Glutamatergic neuron (in vitro differentiated cells): ENCODE measurements at regions not wholly inside any gene's neighbourhood (a gene's known extent, or its start where the extent isn't known, plus 50 kb on each side); places are given as distances from the start of the nearest gene placed in this dataset.

Experiments
- DNase-seq: peaks from one replicate; pipeline ENCODE4 v3.0.0; 2022
- H3K27ac Mint-ChIP-seq: one replicate; pipeline ENCODE4 v1.8.0; 2020; ENCODE audit warnings: mild to moderate bottlenecking, mixed read lengths, inconsistent platforms; ENCODE audit not compliant: unreplicated experiment
- H3K27me3 Mint-ChIP-seq: one replicate; pipeline ENCODE4 v1.8.0; 2020; ENCODE audit warnings: mild to moderate bottlenecking, moderate library complexity, mixed read lengths, inconsistent platforms; ENCODE audit not compliant: unreplicated experiment
- H3K36me3 Mint-ChIP-seq: one replicate; pipeline ENCODE4 v1.8.0; 2020; ENCODE audit warnings: mild to moderate bottlenecking, mixed read lengths, inconsistent platforms; ENCODE audit not compliant: unreplicated experiment
- H3K4me1 Mint-ChIP-seq: one replicate; pipeline ENCODE4 v1.8.0; 2020; ENCODE audit warnings: mild to moderate bottlenecking, low read depth, mixed read lengths, inconsistent platforms; ENCODE audit not compliant: unreplicated experiment
- H3K4me3 Mint-ChIP-seq: one replicate; pipeline ENCODE4 v1.8.0; 2020; ENCODE audit warnings: mild to moderate bottlenecking, mixed read lengths, inconsistent platforms; ENCODE audit not compliant: unreplicated experiment
- H3K9me3 Mint-ChIP-seq: one replicate; pipeline ENCODE4 v1.8.0; 2020; ENCODE audit warnings: mild to moderate bottlenecking, moderate library complexity, mixed read lengths, inconsistent platforms; ENCODE audit not compliant: unreplicated experiment
- TF ChIP-seq, protein P1 (sequence below): fragments of 200-600 bp; sonication (generic); IDR thresholded peaks from one replicate; pipeline ENCODE4 v1.5.0; 2021; ENCODE audit not compliant: partially characterized antibody, unreplicated experiment

DNA sequence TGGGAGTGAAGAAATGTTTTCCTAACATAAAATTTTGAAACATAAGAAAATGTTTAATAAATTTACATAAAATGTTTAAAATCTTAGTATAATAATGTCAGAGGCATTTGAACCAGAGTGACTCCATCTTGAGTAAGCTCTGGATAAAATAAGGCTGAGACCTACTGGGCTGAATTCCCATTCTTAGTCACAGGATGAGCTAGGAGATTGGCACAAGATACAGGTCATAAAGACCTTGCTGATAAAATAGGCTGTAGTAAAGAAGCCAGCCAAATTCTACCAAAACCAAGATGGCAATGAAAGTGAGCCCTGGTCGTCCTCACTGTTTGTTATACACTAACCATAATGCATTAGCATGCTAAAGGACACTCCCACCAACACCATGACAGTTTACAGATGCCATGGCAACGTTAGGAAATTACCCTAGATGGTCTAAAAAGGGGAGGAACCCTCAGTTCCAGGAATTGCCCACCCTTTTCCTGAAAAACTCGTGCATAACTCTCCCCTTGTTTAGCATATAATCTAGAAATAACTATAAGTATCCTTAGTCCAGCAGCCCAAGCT, 1184.0 kb downstream of the UQCRFS1 start:
- no peaks in the 10 kb centered on the region for H3K4me1 Mint-ChIP-seq
- no peaks in the 10 kb centered on the region for H3K36me3 Mint-ChIP-seq
- H3K4me3 Mint-ChIP-seq, result no peak overlapping the region
- no peaks in the 10 kb centered on the region for H3K27me3 Mint-ChIP-seq
- no peaks in the 10 kb centered on the region for H3K9me3 Mint-ChIP-seq
- TF ChIP-seq, protein P1, sequence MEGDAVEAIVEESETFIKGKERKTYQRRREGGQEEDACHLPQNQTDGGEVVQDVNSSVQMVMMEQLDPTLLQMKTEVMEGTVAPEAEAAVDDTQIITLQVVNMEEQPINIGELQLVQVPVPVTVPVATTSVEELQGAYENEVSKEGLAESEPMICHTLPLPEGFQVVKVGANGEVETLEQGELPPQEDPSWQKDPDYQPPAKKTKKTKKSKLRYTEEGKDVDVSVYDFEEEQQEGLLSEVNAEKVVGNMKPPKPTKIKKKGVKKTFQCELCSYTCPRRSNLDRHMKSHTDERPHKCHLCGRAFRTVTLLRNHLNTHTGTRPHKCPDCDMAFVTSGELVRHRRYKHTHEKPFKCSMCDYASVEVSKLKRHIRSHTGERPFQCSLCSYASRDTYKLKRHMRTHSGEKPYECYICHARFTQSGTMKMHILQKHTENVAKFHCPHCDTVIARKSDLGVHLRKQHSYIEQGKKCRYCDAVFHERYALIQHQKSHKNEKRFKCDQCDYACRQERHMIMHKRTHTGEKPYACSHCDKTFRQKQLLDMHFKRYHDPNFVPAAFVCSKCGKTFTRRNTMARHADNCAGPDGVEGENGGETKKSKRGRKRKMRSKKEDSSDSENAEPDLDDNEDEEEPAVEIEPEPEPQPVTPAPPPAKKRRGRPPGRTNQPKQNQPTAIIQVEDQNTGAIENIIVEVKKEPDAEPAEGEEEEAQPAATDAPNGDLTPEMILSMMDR, result no peak
- H3K27ac Mint-ChIP-seq, result no peak overlapping the region
- DNase-seq, result no peak

DNA sequence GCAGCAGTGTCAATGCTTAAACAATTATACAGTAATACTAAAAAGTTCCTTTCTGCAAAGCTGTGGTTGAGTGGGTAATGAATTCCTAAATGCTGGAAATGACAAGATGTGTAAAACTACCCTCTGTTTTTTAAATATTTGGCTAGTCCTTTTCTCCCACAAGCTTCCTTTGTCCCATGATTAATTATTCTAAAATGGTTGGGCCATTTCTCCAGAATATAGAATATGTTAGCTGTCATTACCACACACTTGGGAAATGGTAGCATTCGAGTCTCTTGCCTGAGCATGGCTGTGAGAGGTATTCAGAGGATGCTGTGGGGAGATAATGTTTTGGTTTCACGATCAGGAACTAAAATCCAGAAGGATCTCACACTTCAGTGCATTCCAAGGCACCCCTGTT, 1185.8 kb downstream of the UQCRFS1 start:
- Mint-ChIP-seq H3K27ac (no peak overlapping the region), H3K9me3 (no peaks in the 10 kb centered on the region), H3K4me1 (no peaks in the 10 kb centered on the region), H3K27me3 (no peaks in the 10 kb centered on the region), H3K36me3 (no peaks in the 10 kb centered on the region), H3K4me3 (no peak overlapping the region)
- TF ChIP-seq, protein P1, result no peak
- DNase-seq, result no peak

DNA sequence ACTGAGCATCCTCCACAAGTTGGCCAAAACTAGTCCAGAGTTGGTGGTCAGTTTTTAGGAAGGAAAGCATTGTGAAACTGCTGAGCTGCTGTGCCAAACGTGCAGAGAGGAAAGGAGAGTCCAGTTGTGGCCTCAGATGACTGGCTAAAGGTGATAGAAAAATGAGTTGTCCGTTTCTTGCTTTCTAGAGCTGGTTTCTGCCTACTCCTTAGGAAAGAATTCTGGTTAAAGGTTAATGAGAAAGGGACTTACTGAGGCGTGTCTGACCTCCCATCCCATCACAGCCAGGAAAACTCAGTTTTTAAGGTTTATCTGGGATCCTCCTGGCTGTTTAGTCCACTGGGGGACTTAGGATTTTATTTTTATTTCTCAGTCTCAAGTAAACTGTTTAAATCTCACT, 1186.3 kb downstream of the UQCRFS1 start:
- Mint-ChIP-seq H3K4me1 (no peaks in the 10 kb centered on the region), H3K27me3 (no peaks in the 10 kb centered on the region), H3K9me3 (peaks cover under 1% of the 10 kb centered on the region), H3K27ac (no peak overlapping the region), H3K36me3 (no peaks in the 10 kb centered on the region), H3K4me3 (no peak overlapping the region)
- DNase-seq, result no peak
- TF ChIP-seq, protein P1, result no peak

DNA sequence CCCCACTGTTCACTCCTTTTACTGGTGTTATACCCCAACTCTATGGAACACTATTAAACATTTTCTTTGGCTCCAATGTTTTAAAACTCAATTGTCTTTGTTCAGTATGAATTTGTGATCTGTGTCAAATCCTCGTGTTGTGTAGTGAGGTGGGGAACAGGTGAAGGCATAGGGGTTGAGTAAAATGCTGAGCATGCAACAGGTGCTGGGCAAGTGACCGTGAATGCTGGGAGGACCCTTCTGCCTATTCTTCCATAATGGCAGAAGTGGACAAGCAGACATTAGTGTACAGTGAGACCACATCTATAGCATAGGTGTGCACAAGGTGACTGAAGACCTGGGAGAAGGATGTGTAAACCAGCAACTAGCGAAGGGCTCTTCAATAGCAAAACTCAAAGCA, 1188.0 kb downstream of the UQCRFS1 start:
- TF ChIP-seq, protein P1, result no peak
- H3K9me3 Mint-ChIP-seq, result peaks cover 3% of the 10 kb centered on the region
- no peaks in the 10 kb centered on the region for H3K27me3 Mint-ChIP-seq

DNA sequence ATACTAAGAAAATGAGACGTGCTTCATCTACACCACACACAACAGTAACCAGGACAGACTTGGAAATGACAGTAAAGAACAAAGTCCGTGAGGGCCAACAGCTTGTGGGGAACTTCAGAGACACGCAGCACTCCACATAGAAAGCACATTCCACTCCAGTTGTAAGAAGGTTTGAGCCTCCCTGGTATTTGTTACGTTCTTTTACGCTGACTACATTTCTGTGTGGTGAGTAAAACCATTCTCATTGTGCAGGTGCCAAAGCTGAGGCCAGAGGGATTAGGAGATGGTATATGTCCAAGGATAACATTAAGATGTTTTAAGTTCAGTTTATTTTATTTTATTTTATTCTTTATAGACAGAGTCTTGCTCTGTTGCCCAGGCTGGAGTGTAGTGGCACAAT, 1189.9 kb downstream of the UQCRFS1 start:
- Mint-ChIP-seq H3K4me3 (no peak overlapping the region), H3K36me3 (no peaks in the 10 kb centered on the region), H3K9me3 (peaks cover 3% of the 10 kb centered on the region), H3K27me3 (no peaks in the 10 kb centered on the region), H3K4me1 (peaks cover 6% of the 10 kb centered on the region), H3K27ac (no peak overlapping the region)
- no peak for DNase-seq
- TF ChIP-seq, protein P1, result no peak

More for the DNA sequence above, 1188.0 kb downstream of the UQCRFS1 start:
- no peaks in the 10 kb centered on the region for H3K36me3 Mint-ChIP-seq
- DNase-seq, result no peak
- no peak overlapping the region for H3K4me3 Mint-ChIP-seq
- no peak overlapping the region for H3K27ac Mint-ChIP-seq
- peaks cover 2% of the 10 kb centered on the region for H3K4me1 Mint-ChIP-seq
